ENCODE measurements at regions not wholly inside any gene's neighbourhood (a gene's known extent, or its start where the extent isn't known, plus 50 kb on each side); places are given as distances from the start of the nearest gene placed in this dataset.

DNA sequence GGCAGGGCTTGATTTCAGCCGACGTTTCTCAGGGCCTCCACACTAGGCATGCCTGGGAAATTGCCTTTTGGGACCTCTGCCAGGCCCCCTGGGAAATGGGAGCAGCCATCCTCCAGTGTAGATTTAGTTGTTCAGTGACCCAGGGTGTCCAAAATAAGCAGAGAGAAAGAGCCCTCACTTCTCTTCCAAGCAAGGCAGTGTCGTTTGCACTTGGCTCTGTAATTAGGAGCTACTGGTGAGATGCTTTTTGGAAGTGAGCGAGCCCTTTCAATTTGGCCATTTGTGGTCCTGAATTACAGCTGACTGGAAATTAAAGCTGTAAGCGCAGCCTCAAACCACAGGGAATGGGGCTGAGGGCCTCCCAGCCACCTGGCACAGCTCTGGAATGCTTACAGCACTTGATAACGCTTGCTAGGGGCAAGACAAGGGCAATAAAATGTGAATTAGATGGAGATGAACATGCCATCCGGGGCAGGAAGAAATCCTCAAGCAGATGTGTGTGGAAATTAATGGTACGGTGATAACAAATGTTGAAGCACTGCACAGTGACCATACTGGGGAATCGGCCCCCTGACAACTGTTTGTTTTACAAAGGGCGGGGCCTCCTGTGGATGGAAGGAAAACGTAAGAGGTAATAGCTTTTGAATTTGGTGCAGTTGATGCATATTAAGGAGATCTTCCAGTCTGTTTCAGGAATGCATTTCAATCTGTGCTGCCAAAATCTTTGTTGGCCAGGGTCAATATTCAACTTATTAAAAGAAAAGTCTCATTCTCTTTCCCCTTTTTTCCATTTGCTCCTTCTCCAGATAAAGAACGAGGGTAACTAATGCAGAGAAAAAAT lies 173.1 kb downstream of the UXS1 start:
- in situ Hi-C loops (cut with MboI; ENCODE audit: low pct_unique_long_range_greater_than_20kb, low sequenced_read_pairs, unreplicated experiment): no loop called here
- DNase-seq (ENCODE audit: low spot score): no peak
- TF ChIP-seq, protein P1, sequence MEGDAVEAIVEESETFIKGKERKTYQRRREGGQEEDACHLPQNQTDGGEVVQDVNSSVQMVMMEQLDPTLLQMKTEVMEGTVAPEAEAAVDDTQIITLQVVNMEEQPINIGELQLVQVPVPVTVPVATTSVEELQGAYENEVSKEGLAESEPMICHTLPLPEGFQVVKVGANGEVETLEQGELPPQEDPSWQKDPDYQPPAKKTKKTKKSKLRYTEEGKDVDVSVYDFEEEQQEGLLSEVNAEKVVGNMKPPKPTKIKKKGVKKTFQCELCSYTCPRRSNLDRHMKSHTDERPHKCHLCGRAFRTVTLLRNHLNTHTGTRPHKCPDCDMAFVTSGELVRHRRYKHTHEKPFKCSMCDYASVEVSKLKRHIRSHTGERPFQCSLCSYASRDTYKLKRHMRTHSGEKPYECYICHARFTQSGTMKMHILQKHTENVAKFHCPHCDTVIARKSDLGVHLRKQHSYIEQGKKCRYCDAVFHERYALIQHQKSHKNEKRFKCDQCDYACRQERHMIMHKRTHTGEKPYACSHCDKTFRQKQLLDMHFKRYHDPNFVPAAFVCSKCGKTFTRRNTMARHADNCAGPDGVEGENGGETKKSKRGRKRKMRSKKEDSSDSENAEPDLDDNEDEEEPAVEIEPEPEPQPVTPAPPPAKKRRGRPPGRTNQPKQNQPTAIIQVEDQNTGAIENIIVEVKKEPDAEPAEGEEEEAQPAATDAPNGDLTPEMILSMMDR (IDR thresholded peaks at IDR 0.05; ENCODE audit: extremely low read depth, insufficient read depth, missing control alignments): no peak

GRCh38 chr2:106020032-106020431 lies 174.1 kb downstream of the UXS1 start:
- DNase-seq (ENCODE audit: low spot score): no peak
- TF ChIP-seq, protein P1 (IDR thresholded peaks at IDR 0.05; ENCODE audit: extremely low read depth, insufficient read depth, missing control alignments): no peak
- in situ Hi-C loops (cut with MboI; ENCODE audit: low pct_unique_long_range_greater_than_20kb, low sequenced_read_pairs, unreplicated experiment): no loop called here

DNA sequence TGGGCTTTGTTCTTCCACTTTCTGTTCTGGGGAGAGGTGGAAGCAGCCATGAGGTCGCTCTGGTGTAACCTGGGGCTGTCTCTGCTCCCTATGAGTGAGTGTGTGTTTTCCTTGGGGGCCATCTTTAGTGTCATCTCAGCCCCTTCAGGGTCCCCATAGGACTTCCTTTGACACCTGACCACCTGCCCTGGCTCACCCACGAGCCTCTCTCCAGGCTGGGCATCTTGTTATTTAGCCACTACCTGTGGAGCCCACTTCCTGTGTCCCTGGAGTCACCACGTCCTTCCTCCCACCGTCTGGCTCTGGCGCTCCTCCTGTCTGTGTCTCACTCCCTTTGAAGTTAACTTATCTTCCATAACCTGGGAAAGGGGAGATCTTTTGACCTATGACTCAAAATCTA lies 176.0 kb downstream of the UXS1 start:
- DNase-seq (ENCODE audit: low spot score): no peak
- in situ Hi-C loops (cut with MboI; ENCODE audit: low pct_unique_long_range_greater_than_20kb, low sequenced_read_pairs, unreplicated experiment): no loop called here
- TF ChIP-seq, protein P1 (IDR thresholded peaks at IDR 0.05; ENCODE audit: extremely low read depth, insufficient read depth, missing control alignments): no peak

GRCh38 chr2:106012591-106013347 lies 181.3 kb downstream of the UXS1 start:
- no peak for DNase-seq (ENCODE audit: low spot score)
- TF ChIP-seq, protein P1 (IDR thresholded peaks at IDR 0.05; ENCODE audit: extremely low read depth, insufficient read depth, missing control alignments): no peak
- in situ Hi-C loops (cut with MboI; ENCODE audit: low pct_unique_long_range_greater_than_20kb, low sequenced_read_pairs, unreplicated experiment): no loop called here

- no peak for DNase-seq (ENCODE audit: low spot score)
- TF ChIP-seq, protein P1 (IDR thresholded peaks at IDR 0.05; ENCODE audit: extremely low read depth, insufficient read depth, missing control alignments): no peak
- in situ Hi-C loops (cut with MboI; ENCODE audit: low pct_unique_long_range_greater_than_20kb, low sequenced_read_pairs, unreplicated experiment): no loop called here
These were observed 182.0 kb downstream of the UXS1 start for GRCh38 chr2:106012001-106012590.

DNA sequence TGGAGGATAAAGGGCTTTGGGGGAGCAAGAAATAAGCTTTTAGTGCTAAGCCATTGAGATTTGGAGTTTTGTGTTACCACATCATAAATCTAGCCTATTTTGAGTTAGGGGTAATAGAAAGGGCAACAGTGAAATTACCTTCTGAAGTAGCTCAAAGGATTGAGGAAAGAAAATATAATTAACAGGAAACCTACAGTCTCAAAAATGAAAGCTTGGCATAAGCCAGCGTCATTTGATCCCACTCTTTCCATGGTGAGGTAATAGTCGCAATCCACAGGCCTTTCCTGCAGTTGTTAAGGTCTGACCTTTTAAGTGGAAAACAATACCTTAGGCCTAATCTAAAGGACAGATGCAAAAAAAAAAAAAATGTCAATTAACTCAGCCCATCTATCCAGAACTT lies 182.7 kb downstream of the UXS1 start:
- TF ChIP-seq, protein P1 (IDR thresholded peaks at IDR 0.05; ENCODE audit: extremely low read depth, insufficient read depth, missing control alignments): no peak
- no peak for DNase-seq (ENCODE audit: low spot score)
- in situ Hi-C loops (cut with MboI; ENCODE audit: low pct_unique_long_range_greater_than_20kb, low sequenced_read_pairs, unreplicated experiment): no loop called here
